H9 (cell line): ENCODE measurements at regions not wholly inside any gene's neighbourhood (a gene's known extent, or its start where the extent isn't known, plus 50 kb on each side); places are given as distances from the start of the nearest gene placed in this dataset.
A peak's percentile ranks its signal among the peaks of the same experiment; 100 is the strongest.

Experiments used
- DNase-seq: peaks from one replicate; pipeline ENCODE4 v3.0.0-alpha.2; 2017
- H2AFZ ChIP-seq: one replicate; pipeline ENCODE4 v1.6.1; 2013; ENCODE audit warnings: mild to moderate bottlenecking, low read length, control low read depth, moderate library complexity
- H2AK5ac ChIP-seq: 2 replicates; pipeline ENCODE4 v1.6.1; 2013; ENCODE audit warnings: low read length, control low read depth, mixed read lengths; ENCODE audit not compliant: insufficient read length
- H2BK120ac ChIP-seq: one replicate; pipeline ENCODE4 v1.6.1; 2013; ENCODE audit warnings: low read depth, mild to moderate bottlenecking, low read length, control low read depth, inconsistent platforms; ENCODE audit not compliant: poor library complexity, severe bottlenecking
- H2BK12ac ChIP-seq: 2 replicates; pipeline ENCODE4 v1.6.1; 2013; ENCODE audit warnings: low read length, control low read depth, mixed read lengths, low read depth; ENCODE audit not compliant: insufficient read length
- H2BK15ac ChIP-seq: 2 replicates; pipeline ENCODE4 v1.6.1; 2013; ENCODE audit warnings: low read depth, low read length, control low read depth
- H2BK20ac ChIP-seq: one replicate; pipeline ENCODE4 v1.6.1; 2013; ENCODE audit warnings: low read depth, mild to moderate bottlenecking, low read length, control low read depth, inconsistent platforms; ENCODE audit not compliant: poor library complexity, severe bottlenecking
- H2BK5ac ChIP-seq: 2 replicates; pipeline ENCODE4 v1.6.1; 2013; ENCODE audit warnings: low read length, control low read depth, mixed read lengths; ENCODE audit not compliant: insufficient read length
- H3K14ac ChIP-seq: 2 replicates; pipeline ENCODE4 v1.6.1; 2013; ENCODE audit warnings: low read length, control low read depth; ENCODE audit not compliant: insufficient read depth
- H3K18ac ChIP-seq: 2 replicates; pipeline ENCODE4 v1.6.1; 2013; ENCODE audit warnings: low read depth, mild to moderate bottlenecking, mixed read lengths, low read length, control low read depth; ENCODE audit not compliant: insufficient read length
- H3K23ac ChIP-seq: 2 replicates; pipeline ENCODE4 v1.6.1; 2013; ENCODE audit warnings: low read length, control low read depth, mixed read lengths, low read depth; ENCODE audit not compliant: insufficient read length
- H3K23me2 ChIP-seq: 2 replicates; pipeline ENCODE4 v1.6.1; 2013; ENCODE audit warnings: low read depth, mild to moderate bottlenecking, mixed read lengths, low read length, control low read depth; ENCODE audit not compliant: insufficient read length, poor library complexity, severe bottlenecking
- H3K27ac ChIP-seq: 2 replicates; pipeline ENCODE4 v1.5.1; 2013; ENCODE audit warnings: low read length, control low read depth, mixed read lengths, low read depth; ENCODE audit not compliant: insufficient read length
- H3K27me3 ChIP-seq: 2 replicates; pipeline ENCODE4 v1.6.1; 2013; ENCODE audit warnings: low read length, control low read depth, inconsistent platforms; ENCODE audit not compliant: insufficient read depth
- H3K4ac ChIP-seq: 2 replicates; pipeline ENCODE4 v1.6.1; 2013; ENCODE audit warnings: low read depth, mild to moderate bottlenecking, control low read depth, inconsistent platforms, low read length, moderate library complexity
- H3K4me1 ChIP-seq: 2 replicates; pipeline ENCODE4 v1.6.1; 2013; ENCODE audit warnings: low read length, control low read depth, inconsistent platforms; ENCODE audit not compliant: insufficient read depth
- H3K4me2 ChIP-seq: 2 replicates; pipeline ENCODE4 v1.6.1; 2013; ENCODE audit warnings: low read length, control low read depth, mixed read lengths; ENCODE audit not compliant: insufficient read length, insufficient read depth
- H3K56ac ChIP-seq: 2 replicates; pipeline ENCODE4 v1.6.1; 2013; ENCODE audit warnings: low read depth, mild to moderate bottlenecking, mixed read lengths, low read length, control low read depth; ENCODE audit not compliant: insufficient read length
- H3K79me1 ChIP-seq: 2 replicates; pipeline ENCODE4 v1.6.1; 2013; ENCODE audit warnings: low read depth, mild to moderate bottlenecking, moderate library complexity, low read length, control low read depth, inconsistent platforms; ENCODE audit not compliant: insufficient read depth, poor library complexity, severe bottlenecking
- H3K79me2 ChIP-seq: 2 replicates; pipeline ENCODE4 v1.6.1; 2013; ENCODE audit warnings: low read length, control low read depth, inconsistent platforms; ENCODE audit not compliant: insufficient read depth
- H3K9ac ChIP-seq: 2 replicates; pipeline ENCODE4 v1.6.1; 2013; ENCODE audit warnings: low read length, control low read depth, mixed read lengths; ENCODE audit not compliant: insufficient read length; ENCODE audit errors: extremely low read depth
- H3K9me3 ChIP-seq: one replicate; pipeline ENCODE4 v1.6.1; 2013; ENCODE audit warnings: low read depth, low read length, inconsistent platforms; ENCODE audit not compliant: control insufficient read depth
- H3T11ph ChIP-seq: one replicate; pipeline ENCODE4 v1.6.1; 2013; ENCODE audit warnings: mild to moderate bottlenecking, low read length, control low read depth, inconsistent platforms
- H4K20me1 ChIP-seq: one replicate; pipeline ENCODE4 v1.6.1; 2013; ENCODE audit not compliant: control insufficient read depth, insufficient read length, insufficient read depth
- H4K5ac ChIP-seq: 2 replicates; pipeline ENCODE4 v1.6.1; 2013; ENCODE audit warnings: low read depth, mild to moderate bottlenecking, mixed read lengths, low read length, control low read depth; ENCODE audit not compliant: insufficient read length
- H4K8ac ChIP-seq: replicated peaks from 2 replicates; pipeline ENCODE4 v1.6.1; 2013; ENCODE audit warnings: low read length, control low read depth, mixed read lengths, low read depth; ENCODE audit not compliant: insufficient read length
- H4K91ac ChIP-seq: 2 replicates; pipeline ENCODE4 v1.6.1; 2013; ENCODE audit warnings: low read depth, mild to moderate bottlenecking, moderate library complexity, mixed read lengths, low read length, control low read depth; ENCODE audit not compliant: insufficient read length
- H3K27ac Mint-ChIP-seq, 3 experiments: 2 replicates in 2 of 3; 3 replicates in 1 of 3; pipeline ENCODE4 v1.8.0; 2020 to 2021; ENCODE audit warnings: mixed read lengths in 3 of 3, mild to moderate bottlenecking in 1 of 3, moderate library complexity in 1 of 3
- H3K27me3 Mint-ChIP-seq: 2 replicates; pipeline ENCODE4 v1.8.0; 2021; ENCODE audit warnings: low read depth, mild to moderate bottlenecking, moderate library complexity, mixed read lengths
- H3K36me3 Mint-ChIP-seq, 3 experiments: 2 replicates in 2 of 3; 3 replicates in 1 of 3; pipeline ENCODE4 v1.8.0; 2020 to 2021; ENCODE audit warnings: low read depth in 3 of 3, mixed read lengths in 3 of 3; ENCODE audit not compliant: insufficient read depth in 1 of 3
- H3K4me1 Mint-ChIP-seq, 2 experiments: 2 replicates each; pipeline ENCODE4 v1.8.0; 2020; ENCODE audit warnings: mixed read lengths in 2 of 2
- H3K4me3 Mint-ChIP-seq, 2 experiments: 2 replicates in 1 of 2; 3 replicates in 1 of 2; pipeline ENCODE4 v1.8.0; 2020 to 2021; ENCODE audit warnings: mild to moderate bottlenecking in 2 of 2, mixed read lengths in 2 of 2, moderate library complexity in 1 of 2
- H3K9me3 Mint-ChIP-seq, 2 experiments: 2 replicates in 1 of 2; 3 replicates in 1 of 2; pipeline ENCODE4 v1.8.0; 2020; ENCODE audit warnings: mild to moderate bottlenecking in 2 of 2, mixed read lengths in 2 of 2, moderate library complexity in 1 of 2
- CTCF ChIP-seq: fragments of 200-600 bp; sonication (generic); conservative IDR thresholded peaks from 3 replicates; pipeline ENCODE4 v1.8.0; 2021; ENCODE audit warnings: antibody characterized with exemption, mild to moderate bottlenecking
- WGBS: extraction: QIAGEN DNeasy Blood & Tissue Kit; methylation state at CpG from one replicate; pipeline ENCODE4 v1.1.7; 2013; ENCODE audit warnings: missing lambda C conversion rate, low lambda C conversion rate, mixed read lengths; ENCODE audit not compliant: insufficient read length; ENCODE audit errors: extremely low coverage; 5-methylcytosine and 5-hydroxymethylcytosine counted together

- H2BK20ac ChIP-seq: no peak overlapping the region
- no peak overlapping the region for H2AFZ ChIP-seq
- H3K4me3 Mint-ChIP-seq: no peak overlapping the region
- H3K4me1 Mint-ChIP-seq: peaks cover 4 to 11% of the 10 kb centered on the region in 2 experiments; a peak in 3 of 4 replicates
- no peak overlapping the region for H3K23ac ChIP-seq
- H3K27ac Mint-ChIP-seq: no peak overlapping the region
- H2AK5ac ChIP-seq: no peak overlapping the region
- no peaks in the 10 kb centered on the region for H3K4me1 ChIP-seq
- no peak overlapping the region for H4K8ac ChIP-seq
- H3K27ac ChIP-seq: no peak overlapping the region
- no peaks in the 10 kb centered on the region for H3K23me2 ChIP-seq
- no peak overlapping the region for H3K56ac ChIP-seq
- H3K27me3 ChIP-seq: no peaks in the 10 kb centered on the region
- no CpG with 5 or more reads among the region's 1 CpG for whole genome bisulfite sequencing
- no peaks in the 10 kb centered on the region for H3K79me1 ChIP-seq
- no peak overlapping the region for H2BK120ac ChIP-seq
- no peak overlapping the region for H3K9ac ChIP-seq
- no peak overlapping the region for H2BK12ac ChIP-seq
- no peak overlapping the region for H3T11ph ChIP-seq
- TF ChIP-seq CTCF: peak; percentile 75
- H2BK15ac ChIP-seq: no peak overlapping the region
- no peak overlapping the region for H3K18ac ChIP-seq
- H3K79me2 ChIP-seq: no peaks in the 10 kb centered on the region
- no peak overlapping the region for H2BK5ac ChIP-seq
- peaks cover 0 to 18% (median 2%) of the 10 kb centered on the region in 3 experiments; a peak in 3 of 7 replicates for H3K36me3 Mint-ChIP-seq
- H4K5ac ChIP-seq: no peak overlapping the region
- H3K9me3 ChIP-seq: no peaks in the 10 kb centered on the region
- DNase-seq: no peak
- no peaks in the 10 kb centered on the region for H3K27me3 Mint-ChIP-seq
- H4K91ac ChIP-seq: no peak overlapping the region
- no peak overlapping the region for H3K14ac ChIP-seq
- H3K4me2 ChIP-seq: no peak overlapping the region
- no peak overlapping the region for H3K4ac ChIP-seq
- H4K20me1 ChIP-seq: no peaks in the 10 kb centered on the region
- H3K9me3 Mint-ChIP-seq: peaks cover 21 to 25% of the 10 kb centered on the region in 2 experiments
Observed at GRCh38 chr7:16114633-16115032, 306.7 kb downstream of the CRPPA start.
